ENCODE measurements at regions not wholly inside any gene's neighbourhood (a gene's known extent, or its start where the extent isn't known, plus 50 kb on each side); places are given as distances from the start of the nearest gene placed in this dataset.
"Not testable (repeated sequence)": the region's sequence is repeated elsewhere in the genome, so short reads cannot be mapped to it uniquely, and the experiment has no call there.

DNA sequence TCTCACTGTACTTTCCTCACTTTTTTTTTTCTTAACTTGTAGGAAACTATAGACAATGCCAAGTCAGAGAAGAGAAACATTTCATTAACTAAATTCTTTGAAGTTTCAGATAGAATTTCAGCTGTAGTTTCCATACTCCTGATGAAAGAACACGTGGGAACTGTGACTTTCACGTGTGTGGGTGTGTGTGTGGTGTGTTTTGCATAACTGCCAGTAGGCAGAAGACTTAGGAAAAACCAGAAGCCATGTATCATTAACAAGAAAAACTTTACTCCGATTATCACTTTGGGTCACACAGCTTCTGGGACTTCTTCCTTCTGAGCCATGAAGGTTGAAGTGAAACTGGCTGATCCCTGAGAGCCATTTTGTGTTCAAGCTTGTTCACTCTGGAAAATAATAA, 483.3 kb downstream of the TFAP2B start:
- Histone ChIP-seq H3K4me1 (no peaks in the 10 kb centered on the region), H3K27me3 (ENCODE audit: low read depth) (peaks cover 4% of the 10 kb centered on the region), H3K4me3 (no peak overlapping the region), H3K27ac (replicated peaks) (no peak overlapping the region), H3K9me3 (replicated peaks) (no peaks in the 10 kb centered on the region), H3K36me3 (no peaks in the 10 kb centered on the region)
- intact Hi-C loops (cut with micrococcal nuclease): no loop called here
- TF ChIP-seq, protein P1, sequence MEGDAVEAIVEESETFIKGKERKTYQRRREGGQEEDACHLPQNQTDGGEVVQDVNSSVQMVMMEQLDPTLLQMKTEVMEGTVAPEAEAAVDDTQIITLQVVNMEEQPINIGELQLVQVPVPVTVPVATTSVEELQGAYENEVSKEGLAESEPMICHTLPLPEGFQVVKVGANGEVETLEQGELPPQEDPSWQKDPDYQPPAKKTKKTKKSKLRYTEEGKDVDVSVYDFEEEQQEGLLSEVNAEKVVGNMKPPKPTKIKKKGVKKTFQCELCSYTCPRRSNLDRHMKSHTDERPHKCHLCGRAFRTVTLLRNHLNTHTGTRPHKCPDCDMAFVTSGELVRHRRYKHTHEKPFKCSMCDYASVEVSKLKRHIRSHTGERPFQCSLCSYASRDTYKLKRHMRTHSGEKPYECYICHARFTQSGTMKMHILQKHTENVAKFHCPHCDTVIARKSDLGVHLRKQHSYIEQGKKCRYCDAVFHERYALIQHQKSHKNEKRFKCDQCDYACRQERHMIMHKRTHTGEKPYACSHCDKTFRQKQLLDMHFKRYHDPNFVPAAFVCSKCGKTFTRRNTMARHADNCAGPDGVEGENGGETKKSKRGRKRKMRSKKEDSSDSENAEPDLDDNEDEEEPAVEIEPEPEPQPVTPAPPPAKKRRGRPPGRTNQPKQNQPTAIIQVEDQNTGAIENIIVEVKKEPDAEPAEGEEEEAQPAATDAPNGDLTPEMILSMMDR (IDR thresholded peaks at IDR 0.05; ENCODE audit: borderline replicate concordance): no peak
- no peak for DNase-seq

DNA sequence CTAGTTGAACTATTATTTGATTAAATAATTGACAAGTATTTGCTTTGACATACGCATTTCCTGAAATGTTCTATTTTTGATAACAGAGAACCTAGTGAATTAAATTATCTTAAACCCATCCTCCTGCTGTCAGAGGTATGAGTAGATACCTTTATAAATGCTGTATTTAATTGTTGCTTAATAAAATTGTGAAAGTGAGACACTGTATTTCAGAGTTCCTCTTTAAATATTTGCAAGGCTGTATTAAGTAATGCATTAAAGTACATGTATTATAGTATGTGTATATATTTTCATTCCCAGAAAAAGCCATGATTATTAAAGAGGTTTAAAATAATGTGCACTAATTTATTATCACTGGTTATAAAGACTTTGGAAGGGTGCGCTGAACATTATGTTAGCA, 483.8 kb downstream of the TFAP2B start:
- H3K9me3 ChIP-seq (replicated peaks): no peaks in the 10 kb centered on the region
- no peaks in the 10 kb centered on the region for H3K4me1 ChIP-seq
- H3K4me3 ChIP-seq: no peak overlapping the region
- H3K27ac ChIP-seq (replicated peaks): no peak overlapping the region
- intact Hi-C loops (cut with micrococcal nuclease): no loop called here
- H3K27me3 ChIP-seq (ENCODE audit: low read depth): peaks cover 4% of the 10 kb centered on the region
- no peak for DNase-seq
- no peaks in the 10 kb centered on the region for H3K36me3 ChIP-seq
- TF ChIP-seq, protein P1 (IDR thresholded peaks at IDR 0.05; ENCODE audit: borderline replicate concordance): no peak

DNA sequence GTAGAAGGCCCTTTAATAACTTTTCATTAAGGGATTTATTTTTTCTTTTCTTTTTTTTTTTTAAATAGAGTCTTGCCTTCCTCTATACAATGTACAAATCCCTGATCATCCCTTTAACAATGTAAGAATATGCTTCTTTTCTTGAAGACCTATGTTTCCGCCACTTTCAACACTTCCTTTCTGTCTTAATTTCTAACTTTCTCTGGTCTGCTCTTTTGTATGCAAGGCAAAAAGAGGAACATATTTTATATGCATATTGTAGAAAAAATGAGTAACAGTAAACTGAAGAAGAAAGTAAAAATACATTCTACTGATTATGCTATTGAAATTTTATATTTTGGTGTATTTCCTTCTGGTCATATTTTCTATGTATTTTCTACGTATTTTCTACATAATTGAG, 484.7 kb downstream of the TFAP2B start:
- Histone ChIP-seq H3K9me3 (replicated peaks) (no peaks in the 10 kb centered on the region), H3K4me3 (no peak overlapping the region), H3K27me3 (ENCODE audit: low read depth) (peaks cover 3% of the 10 kb centered on the region), H3K36me3 (no peaks in the 10 kb centered on the region), H3K4me1 (no peaks in the 10 kb centered on the region), H3K27ac (replicated peaks) (no peak overlapping the region)
- TF ChIP-seq, protein P1 (IDR thresholded peaks at IDR 0.05; ENCODE audit: borderline replicate concordance): no peak
- DNase-seq: no peak
- intact Hi-C loops (cut with micrococcal nuclease): no loop called here

DNA sequence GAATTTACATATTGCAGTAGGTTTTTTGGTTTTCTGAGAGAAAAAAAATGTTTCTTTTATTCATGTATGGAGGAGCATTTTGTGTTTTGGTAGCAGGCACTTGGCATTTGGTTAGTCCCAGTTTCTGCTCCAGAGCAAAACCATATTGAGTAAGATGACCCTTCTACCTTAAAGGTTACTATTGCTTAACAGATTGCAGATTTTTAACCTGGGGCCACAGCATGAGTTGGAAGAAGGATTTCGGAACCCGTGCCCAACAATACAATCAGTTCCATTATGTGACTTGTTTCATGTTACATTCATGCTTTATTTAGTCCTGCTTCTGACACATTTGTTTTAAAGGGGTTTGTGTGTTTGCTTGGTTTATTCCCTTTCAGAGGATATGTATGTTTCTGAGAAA, 496.3 kb downstream of the TFAP2B start:
- intact Hi-C loops (cut with micrococcal nuclease): no loop called here
- DNase-seq: no peak
- H3K27me3 ChIP-seq (ENCODE audit: low read depth): no peaks in the 10 kb centered on the region
- H3K9me3 ChIP-seq (replicated peaks): no peaks in the 10 kb centered on the region
- TF ChIP-seq, protein P1 (IDR thresholded peaks at IDR 0.05; ENCODE audit: borderline replicate concordance): no peak
- H3K4me3 ChIP-seq: no peak overlapping the region
- no peaks in the 10 kb centered on the region for H3K36me3 ChIP-seq
- no peak overlapping the region for H3K27ac ChIP-seq (replicated peaks)
- H3K4me1 ChIP-seq: no peaks in the 10 kb centered on the region

DNA sequence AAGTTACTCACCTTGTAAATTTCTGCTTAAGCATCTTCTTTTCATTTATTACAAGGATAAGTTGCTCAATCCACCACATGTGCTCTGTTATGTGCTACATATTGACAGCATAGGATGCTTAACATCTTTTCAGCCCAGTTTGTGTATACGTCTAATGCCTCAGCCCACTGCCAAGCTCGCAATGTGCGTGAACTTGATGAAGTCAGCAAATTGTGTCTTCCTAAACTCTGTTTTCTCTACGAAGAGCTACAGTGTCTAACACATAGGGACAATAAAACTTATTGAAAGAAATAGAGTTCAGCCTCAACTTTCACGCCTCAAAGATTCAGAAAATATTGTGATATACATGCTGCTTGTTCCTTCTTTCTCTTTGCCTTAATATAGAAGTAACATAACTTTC, 500.0 kb downstream of the TFAP2B start:
- TF ChIP-seq, protein P1 (IDR thresholded peaks at IDR 0.05; ENCODE audit: borderline replicate concordance): no peak
- H3K36me3 ChIP-seq: no peaks in the 10 kb centered on the region
- H3K4me1 ChIP-seq: no peaks in the 10 kb centered on the region
- intact Hi-C loops (cut with micrococcal nuclease): no loop called here
- H3K4me3 ChIP-seq: no peak overlapping the region
- H3K9me3 ChIP-seq (replicated peaks): no peaks in the 10 kb centered on the region
- no peak for DNase-seq
- no peak overlapping the region for H3K27ac ChIP-seq (replicated peaks)
- H3K27me3 ChIP-seq (ENCODE audit: low read depth): no peaks in the 10 kb centered on the region

DNA sequence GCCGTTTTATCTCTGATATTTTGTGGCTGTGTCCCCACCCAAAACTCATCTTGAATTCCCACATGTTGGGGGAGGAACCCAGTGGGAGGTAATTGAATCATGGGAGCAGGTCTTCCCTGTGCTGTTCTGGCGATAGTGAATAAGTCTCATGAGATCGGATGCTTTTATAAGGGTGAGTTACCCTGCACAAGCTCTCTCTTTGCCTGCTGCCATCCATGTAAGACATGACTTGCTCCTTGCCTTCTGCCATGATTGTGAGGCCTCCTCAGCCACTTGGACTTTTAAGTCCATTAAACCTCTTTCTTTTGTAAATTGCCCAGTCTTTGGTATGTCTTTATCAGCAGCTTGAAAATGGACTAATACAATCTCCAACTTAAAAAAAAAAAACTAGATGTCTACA, 502.8 kb downstream of the TFAP2B start:
- H3K27me3 ChIP-seq (ENCODE audit: low read depth); H3K27ac ChIP-seq (replicated peaks); H3K9me3 ChIP-seq (replicated peaks); H3K4me3 ChIP-seq; H3K4me1 ChIP-seq; DNase-seq; intact Hi-C loops (cut with micrococcal nuclease); H3K36me3 ChIP-seq: not testable (repeated sequence)
